ENCODE measurements at regions not wholly inside any gene's neighbourhood (a gene's known extent, or its start where the extent isn't known, plus 50 kb on each side); places are given as distances from the start of the nearest gene placed in this dataset.
"Not testable (repeated sequence)": the region's sequence is repeated elsewhere in the genome, so short reads cannot be mapped to it uniquely, and the experiment has no call there.

GRCh38 chr17:77061669-77062068, 79.1 kb upstream of the SEC14L1 start:
- H3K36me3 ChIP-seq: no peaks in the 10 kb centered on the region
- intact Hi-C loops (cut with DNase I): no loop called here

GRCh38 chr17:77064598-77064997, 76.2 kb upstream of the SEC14L1 start:
- Histone ChIP-seq H3K36me3 (no peaks in the 10 kb centered on the region), H3K27ac (no peak overlapping the region), H3K27me3 (peaks cover 0 to 69% (median 0%) of the 10 kb centered on the region in 4 donors), H3K4me1 (no peaks in the 10 kb centered on the region), H3K9me3 (no peaks in the 10 kb centered on the region), H3K4me3 (no peak overlapping the region)
- WGBS, 2 donors: 70 to 75% methylated on average over 4 to 5 of the region's 5 CpGs
- intact Hi-C loops (cut with DNase I): no loop called here
- DNase-seq: no peak
- TF ChIP-seq POLR2A (IDR thresholded peaks at IDR 0.05): no peak
- TF ChIP-seq CTCF (IDR thresholded peaks at IDR 0.05): no peak

More at GRCh38 chr17:77061669-77062068, 79.1 kb upstream of the SEC14L1 start:
- Histone ChIP-seq H3K4me3 (no peak overlapping the region), H3K27me3 (peaks cover 0 to 69% (median 0%) of the 10 kb centered on the region in 4 donors), H3K27ac (no peak overlapping the region), H3K9me3 (no peaks in the 10 kb centered on the region), H3K4me1 (no peaks in the 10 kb centered on the region)
- no peak for DNase-seq
- 61 to 76% methylated on average over 10 of the region's 10 CpGs for WGBS, 2 donors
- TF ChIP-seq CTCF (IDR thresholded peaks at IDR 0.05): no peak
- TF ChIP-seq POLR2A (IDR thresholded peaks at IDR 0.05): no peak

- WGBS, 2 donors: 50% methylated on average over 1 of the region's 2 CpGs; no CpG with 5 or more reads in 1 of the 2 donors
- Histone ChIP-seq H3K27ac (no peak overlapping the region), H3K4me3 (no peak overlapping the region), H3K27me3 (peaks cover 0 to 58% (median 0%) of the 10 kb centered on the region in 4 donors), H3K4me1 (no peaks in the 10 kb centered on the region), H3K9me3 (no peaks in the 10 kb centered on the region), H3K36me3 (no peaks in the 10 kb centered on the region)
- intact Hi-C loops (cut with DNase I): loop anchor here (5.0 kb wide), 1 partner anchor 199 kb away; the partner anchor contains the start of gene MGAT5B
- TF ChIP-seq POLR2A (IDR thresholded peaks at IDR 0.05) (no peak), CTCF (IDR thresholded peaks at IDR 0.05) (no peak)
- DNase-seq: no peak
Observed at GRCh38 chr17:77066165-77066564, 74.6 kb upstream of the SEC14L1 start.

- peaks cover 0 to 58% (median 0%) of the 10 kb centered on the region in 4 donors for H3K27me3 ChIP-seq
- not testable (repeated sequence) for H3K4me3 ChIP-seq, H3K36me3 ChIP-seq, H3K9me3 ChIP-seq, H3K27ac ChIP-seq, H3K4me1 ChIP-seq, DNase-seq
- WGBS, 2 donors: 15 to 41% methylated on average over 7 of the region's 10 CpGs
- TF ChIP-seq CTCF (IDR thresholded peaks at IDR 0.05): peak; percentile 45 to 76 (median 60)
- intact Hi-C loops (cut with DNase I): loop anchor here (5.0 kb wide), 1 partner anchor 200 kb away; the partner anchor contains the start of gene MGAT5B
Observed at GRCh38 chr17:77066726-77067409, 73.9 kb upstream of the SEC14L1 start.

- Histone ChIP-seq H3K4me3 (no peak overlapping the region), H3K9me3 (no peaks in the 10 kb centered on the region), H3K4me1 (no peaks in the 10 kb centered on the region), H3K27me3 (peaks cover 0 to 73% (median 0%) of the 10 kb centered on the region in 4 donors), H3K36me3 (no peaks in the 10 kb centered on the region), H3K27ac (no peak overlapping the region)
- 42 to 75% methylated on average over 2 of the region's 2 CpGs for WGBS, 2 donors
- intact Hi-C loops (cut with DNase I): loop anchor here (5.0 kb wide), 1 partner anchor 202 kb away; the partner anchor contains the start of gene MGAT5B
- TF ChIP-seq CTCF (IDR thresholded peaks at IDR 0.05) (no peak), POLR2A (IDR thresholded peaks at IDR 0.05) (no peak)
- no peak for DNase-seq
Observed at GRCh38 chr17:77068915-77069314, 71.9 kb upstream of the SEC14L1 start.
